ENCODE measurements at regions not wholly inside any gene's neighbourhood (a gene's known extent, or its start where the extent isn't known, plus 50 kb on each side); places are given as distances from the start of the nearest gene placed in this dataset.

- no peak for DNase-seq
Observed at GRCh38 chr13:58051807-58052375, 420.3 kb downstream of the PCDH17 start.

GRCh38 chr13:58056426-58056825 is 424.9 kb downstream of the PCDH17 start:
- no peak for DNase-seq

GRCh38 chr13:58059624-58060023 is 428.1 kb downstream of the PCDH17 start:
- DNase-seq, result no peak

- no peak for DNase-seq
Observed at GRCh38 chr13:58080806-58081205, 449.3 kb downstream of the PCDH17 start.

GRCh38 chr13:58081301-58081820 is 449.8 kb downstream of the PCDH17 start:
- DNase-seq, result no peak

- DNase-seq, result no peak
Observed at GRCh38 chr13:58083064-58083463, 451.5 kb downstream of the PCDH17 start.

GRCh38 chr13:58085274-58085673 is 453.7 kb downstream of the PCDH17 start:
- no peak for DNase-seq

GRCh38 chr13:58085819-58086218 is 454.3 kb downstream of the PCDH17 start:
- DNase-seq, result no peak

- DNase-seq, result no peak
Observed at GRCh38 chr13:58087566-58087965, 456.0 kb downstream of the PCDH17 start.

GRCh38 chr13:58093394-58093793 is 461.9 kb downstream of the PCDH17 start:
- no peak for DNase-seq

- no peak for DNase-seq
Observed at GRCh38 chr13:58097831-58098230, 466.3 kb downstream of the PCDH17 start.

- DNase-seq, result no peak
Observed at GRCh38 chr13:58119351-58119750, 487.8 kb downstream of the PCDH17 start.

- DNase-seq, result no peak
Observed at GRCh38 chr13:58119804-58120203, 488.3 kb downstream of the PCDH17 start.

GRCh38 chr13:58126496-58126895 is 495.0 kb downstream of the PCDH17 start:
- DNase-seq, result no peak

- no peak for DNase-seq
Observed at GRCh38 chr13:58134012-58134411, 502.5 kb downstream of the PCDH17 start.

- no peak for DNase-seq
Observed at GRCh38 chr13:58134525-58134924, 503.0 kb downstream of the PCDH17 start.

- DNase-seq, result no peak
Observed at GRCh38 chr13:58142952-58143351, 511.4 kb downstream of the PCDH17 start.

- no peak for DNase-seq
Observed at GRCh38 chr13:58144616-58145015, 513.1 kb downstream of the PCDH17 start.

GRCh38 chr13:58151452-58151851 is 519.9 kb downstream of the PCDH17 start:
- DNase-seq, result no peak

- no peak for DNase-seq
Observed at GRCh38 chr13:58160980-58161379, 529.4 kb downstream of the PCDH17 start.

GRCh38 chr13:58165617-58166016 is 534.1 kb downstream of the PCDH17 start:
- no peak for DNase-seq

GRCh38 chr13:58181111-58181510 is 549.6 kb downstream of the PCDH17 start:
- no peak for DNase-seq

- DNase-seq, result no peak
Observed at GRCh38 chr13:58187881-58188280, 556.3 kb downstream of the PCDH17 start.

GRCh38 chr13:58190577-58190976 is 559.0 kb downstream of the PCDH17 start:
- no peak for DNase-seq

GRCh38 chr13:58191754-58192153 is 560.2 kb downstream of the PCDH17 start:
- DNase-seq, result no peak
